ENCODE measurements at regions not wholly inside any gene's neighbourhood (a gene's known extent, or its start where the extent isn't known, plus 50 kb on each side); places are given as distances from the start of the nearest gene placed in this dataset.

DNA sequence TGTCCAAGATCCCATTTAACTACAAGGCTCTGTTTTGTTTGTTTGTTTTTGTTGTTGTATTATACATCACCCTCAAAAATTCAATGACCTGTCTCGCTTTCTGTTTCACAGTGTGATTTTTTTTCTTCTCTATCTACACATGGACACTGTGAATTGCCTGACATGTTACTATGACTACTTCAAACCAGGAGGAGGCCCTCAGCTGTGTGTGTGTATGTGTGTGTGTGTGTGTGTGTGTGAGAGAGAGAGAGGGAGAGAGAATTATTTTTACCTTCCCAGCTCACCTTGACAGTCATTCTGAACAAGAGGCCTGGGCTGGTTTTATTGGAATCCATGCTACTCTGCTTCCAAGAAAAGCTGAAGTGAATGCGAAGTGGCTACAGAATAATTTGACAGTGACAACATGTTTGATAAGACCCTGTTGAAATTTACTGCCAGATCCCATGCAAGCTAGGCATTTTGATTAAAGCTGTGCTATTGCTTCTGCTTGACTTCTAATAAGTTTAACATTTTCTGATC is 841.4 kb downstream of the NSUN3 start:
- TF ChIP-seq, protein P1, sequence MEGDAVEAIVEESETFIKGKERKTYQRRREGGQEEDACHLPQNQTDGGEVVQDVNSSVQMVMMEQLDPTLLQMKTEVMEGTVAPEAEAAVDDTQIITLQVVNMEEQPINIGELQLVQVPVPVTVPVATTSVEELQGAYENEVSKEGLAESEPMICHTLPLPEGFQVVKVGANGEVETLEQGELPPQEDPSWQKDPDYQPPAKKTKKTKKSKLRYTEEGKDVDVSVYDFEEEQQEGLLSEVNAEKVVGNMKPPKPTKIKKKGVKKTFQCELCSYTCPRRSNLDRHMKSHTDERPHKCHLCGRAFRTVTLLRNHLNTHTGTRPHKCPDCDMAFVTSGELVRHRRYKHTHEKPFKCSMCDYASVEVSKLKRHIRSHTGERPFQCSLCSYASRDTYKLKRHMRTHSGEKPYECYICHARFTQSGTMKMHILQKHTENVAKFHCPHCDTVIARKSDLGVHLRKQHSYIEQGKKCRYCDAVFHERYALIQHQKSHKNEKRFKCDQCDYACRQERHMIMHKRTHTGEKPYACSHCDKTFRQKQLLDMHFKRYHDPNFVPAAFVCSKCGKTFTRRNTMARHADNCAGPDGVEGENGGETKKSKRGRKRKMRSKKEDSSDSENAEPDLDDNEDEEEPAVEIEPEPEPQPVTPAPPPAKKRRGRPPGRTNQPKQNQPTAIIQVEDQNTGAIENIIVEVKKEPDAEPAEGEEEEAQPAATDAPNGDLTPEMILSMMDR (IDR thresholded peaks at IDR 0.05; ENCODE audit: borderline replicate concordance, extremely low read depth, low read length, poor library complexity, severe bottlenecking), result no peak
- no peak for TF ChIP-seq EZH2 (IDR thresholded peaks at IDR 0.05; ENCODE audit: borderline replicate concordance, low read depth, low read length, severe bottlenecking)
- no peak for ATAC-seq (ENCODE audit: insufficient read depth, low read depth)
- no peaks in the 10 kb centered on the region for H3K27me3 ChIP-seq (ENCODE audit: insufficient read depth, low read length, poor library complexity)
- H4K20me1 ChIP-seq (ENCODE audit: insufficient read depth, low read length), result no peaks in the 10 kb centered on the region
- H3K36me3 ChIP-seq (ENCODE audit: insufficient read depth, low read length), result no peaks in the 10 kb centered on the region
- H3K9me3 ChIP-seq (ENCODE audit: insufficient read depth, low read length, severe bottlenecking), result no peaks in the 10 kb centered on the region
- H3K9ac ChIP-seq (ENCODE audit: low read depth, low read length), result no peak overlapping the region
- H3K4me3 ChIP-seq (ENCODE audit: low read depth in 1 of 2, low read length in 2 of 2), result no peak overlapping the region
- no peak overlapping the region for H2AFZ ChIP-seq (ENCODE audit: low read depth, low read length)
- H3K27ac ChIP-seq (ENCODE audit: low read length), result no peak overlapping the region
- DNase-seq, result no peak
- H3K4me2 ChIP-seq (ENCODE audit: insufficient read depth, low read length), result no peak overlapping the region
- no peaks in the 10 kb centered on the region for H3K4me1 ChIP-seq (ENCODE audit: insufficient read depth, low read length)
- no peaks in the 10 kb centered on the region for H3K79me2 ChIP-seq (ENCODE audit: insufficient read depth, low read length)

DNA sequence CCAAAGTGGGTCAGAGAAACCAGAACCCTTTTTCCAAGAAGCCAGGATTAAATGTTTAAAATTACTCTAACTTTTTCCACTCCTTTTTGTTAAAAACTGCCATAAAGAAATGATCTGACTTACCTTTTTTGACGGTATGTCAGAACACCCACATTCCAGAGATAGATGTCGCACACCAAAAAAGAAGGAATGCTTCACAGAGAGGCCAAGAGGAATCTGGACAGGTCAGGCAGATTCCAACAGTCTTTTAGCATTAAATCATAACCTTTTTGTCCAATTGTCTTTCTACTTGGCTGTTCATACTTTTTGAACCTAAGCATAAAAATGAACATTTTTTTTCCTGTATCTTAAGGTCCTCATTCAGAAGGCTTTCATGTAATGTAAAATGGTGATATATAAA is 846.9 kb downstream of the NSUN3 start:
- ATAC-seq (ENCODE audit: insufficient read depth, low read depth) (no peak), DNase-seq (no peak)
- Histone ChIP-seq H3K27ac (ENCODE audit: low read length) (no peak overlapping the region), H3K36me3 (ENCODE audit: insufficient read depth, low read length) (no peaks in the 10 kb centered on the region), H2AFZ (ENCODE audit: low read depth, low read length) (no peak overlapping the region), H3K4me3 (ENCODE audit: low read depth in 1 of 2, low read length in 2 of 2) (no peak overlapping the region), H3K4me2 (ENCODE audit: insufficient read depth, low read length) (no peak overlapping the region), H3K79me2 (ENCODE audit: insufficient read depth, low read length) (no peaks in the 10 kb centered on the region), H3K9ac (ENCODE audit: low read depth, low read length) (no peak overlapping the region), H3K27me3 (ENCODE audit: insufficient read depth, low read length, poor library complexity) (no peaks in the 10 kb centered on the region), H3K4me1 (ENCODE audit: insufficient read depth, low read length) (no peaks in the 10 kb centered on the region), H4K20me1 (ENCODE audit: insufficient read depth, low read length) (no peaks in the 10 kb centered on the region), H3K9me3 (ENCODE audit: insufficient read depth, low read length, severe bottlenecking) (no peaks in the 10 kb centered on the region)
- TF ChIP-seq, protein P1 (IDR thresholded peaks at IDR 0.05; ENCODE audit: borderline replicate concordance, extremely low read depth, low read length, poor library complexity, severe bottlenecking), result no peak
- no peak for TF ChIP-seq EZH2 (IDR thresholded peaks at IDR 0.05; ENCODE audit: borderline replicate concordance, low read depth, low read length, severe bottlenecking)

DNA sequence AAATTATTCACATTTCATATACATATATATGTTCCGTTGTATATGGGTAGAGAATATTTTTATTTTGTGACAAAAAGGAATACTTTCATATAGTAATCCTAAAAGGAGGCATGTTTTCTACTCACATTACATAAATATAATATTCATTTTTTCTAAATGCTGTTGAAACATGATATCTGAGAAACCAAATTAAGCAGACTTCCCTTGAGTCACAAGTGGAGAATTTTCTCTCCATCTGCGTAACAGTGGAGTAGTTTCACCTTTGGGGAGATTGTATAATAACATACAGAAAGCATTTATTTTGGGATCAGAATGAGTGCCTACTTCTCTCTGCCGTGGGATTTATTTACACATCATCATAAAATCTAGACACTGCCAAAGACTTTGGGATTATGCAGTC is 849.8 kb downstream of the NSUN3 start:
- no peaks in the 10 kb centered on the region for H3K36me3 ChIP-seq (ENCODE audit: insufficient read depth, low read length)
- no peak overlapping the region for H3K4me2 ChIP-seq (ENCODE audit: insufficient read depth, low read length)
- TF ChIP-seq, protein P1 (IDR thresholded peaks at IDR 0.05; ENCODE audit: borderline replicate concordance, extremely low read depth, low read length, poor library complexity, severe bottlenecking), result no peak
- TF ChIP-seq EZH2 (IDR thresholded peaks at IDR 0.05; ENCODE audit: borderline replicate concordance, low read depth, low read length, severe bottlenecking), result no peak
- no peaks in the 10 kb centered on the region for H4K20me1 ChIP-seq (ENCODE audit: insufficient read depth, low read length)
- no peak overlapping the region for H3K4me3 ChIP-seq (ENCODE audit: low read depth in 1 of 2, low read length in 2 of 2)
- no peak overlapping the region for H2AFZ ChIP-seq (ENCODE audit: low read depth, low read length)
- no peak overlapping the region for H3K9ac ChIP-seq (ENCODE audit: low read depth, low read length)
- DNase-seq (no peak), ATAC-seq (ENCODE audit: insufficient read depth, low read depth) (no peak)
- H3K27me3 ChIP-seq (ENCODE audit: insufficient read depth, low read length, poor library complexity), result no peaks in the 10 kb centered on the region
- no peaks in the 10 kb centered on the region for H3K9me3 ChIP-seq (ENCODE audit: insufficient read depth, low read length, severe bottlenecking)
- H3K79me2 ChIP-seq (ENCODE audit: insufficient read depth, low read length), result no peaks in the 10 kb centered on the region
- no peak overlapping the region for H3K27ac ChIP-seq (ENCODE audit: low read length)
- H3K4me1 ChIP-seq (ENCODE audit: insufficient read depth, low read length), result no peaks in the 10 kb centered on the region

DNA sequence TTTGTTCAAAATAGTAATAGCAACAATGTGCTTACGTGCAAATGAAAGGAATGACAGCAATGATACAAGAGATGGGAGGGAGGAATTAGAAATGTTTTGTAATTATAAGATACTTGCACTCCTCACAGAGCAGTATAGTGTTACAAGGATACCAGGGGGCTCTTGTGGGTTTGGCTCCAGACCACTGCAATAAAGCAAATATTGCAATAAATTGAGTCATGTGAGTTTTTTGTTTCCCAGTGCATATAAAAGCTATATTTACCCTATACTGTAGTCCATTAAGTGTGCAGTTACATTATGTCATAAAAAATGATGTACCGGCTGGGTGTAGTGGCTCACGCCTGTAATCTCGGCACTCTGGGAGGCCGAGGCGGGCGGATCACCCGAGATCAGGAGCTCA is 864.3 kb downstream of the NSUN3 start:
- Histone ChIP-seq H2AFZ (ENCODE audit: low read depth, low read length) (no peak overlapping the region), H3K4me3 (ENCODE audit: low read depth in 1 of 2, low read length in 2 of 2) (no peak overlapping the region), H3K9ac (ENCODE audit: low read depth, low read length) (no peak overlapping the region), H3K79me2 (ENCODE audit: insufficient read depth, low read length) (no peaks in the 10 kb centered on the region), H3K4me2 (ENCODE audit: insufficient read depth, low read length) (no peak overlapping the region), H3K9me3 (ENCODE audit: insufficient read depth, low read length, severe bottlenecking) (no peaks in the 10 kb centered on the region), H3K4me1 (ENCODE audit: insufficient read depth, low read length) (no peaks in the 10 kb centered on the region), H3K27ac (ENCODE audit: low read length) (no peak overlapping the region), H3K27me3 (ENCODE audit: insufficient read depth, low read length, poor library complexity) (no peaks in the 10 kb centered on the region), H3K36me3 (ENCODE audit: insufficient read depth, low read length) (no peaks in the 10 kb centered on the region), H4K20me1 (ENCODE audit: insufficient read depth, low read length) (no peaks in the 10 kb centered on the region)
- TF ChIP-seq, protein P1 (IDR thresholded peaks at IDR 0.05; ENCODE audit: borderline replicate concordance, extremely low read depth, low read length, poor library complexity, severe bottlenecking), result no peak
- no peak for TF ChIP-seq EZH2 (IDR thresholded peaks at IDR 0.05; ENCODE audit: borderline replicate concordance, low read depth, low read length, severe bottlenecking)
- DNase-seq, result no peak
- ATAC-seq (ENCODE audit: insufficient read depth, low read depth), result no peak

All from DND-41 (cell line).